ENCODE measurements at regions not wholly inside any gene's neighbourhood (a gene's known extent, or its start where the extent isn't known, plus 50 kb on each side); places are given as distances from the start of the nearest gene placed in this dataset.

DNA sequence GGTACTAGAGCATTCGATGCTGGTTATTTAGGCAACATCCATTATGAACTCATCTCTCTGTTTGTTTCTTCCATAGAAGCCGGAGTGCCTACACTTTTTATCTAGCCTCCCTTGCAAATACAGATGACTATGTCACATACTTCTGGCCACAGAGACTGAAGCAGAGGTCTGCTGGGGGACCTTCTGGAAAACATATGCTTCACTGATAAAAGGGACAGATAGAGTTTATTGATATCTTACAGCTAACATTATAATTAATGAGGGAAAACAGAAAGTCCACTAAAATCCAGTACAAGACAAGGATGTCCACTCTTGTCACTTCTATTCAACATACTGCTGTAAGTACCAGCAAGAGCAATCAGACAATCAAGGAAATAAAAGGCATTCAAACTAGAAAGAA is 104.3 kb upstream of the FAR2 start:
- in situ Hi-C loops (cut with HindIII; ENCODE audit: low sequenced_read_pairs): no loop called here

DNA sequence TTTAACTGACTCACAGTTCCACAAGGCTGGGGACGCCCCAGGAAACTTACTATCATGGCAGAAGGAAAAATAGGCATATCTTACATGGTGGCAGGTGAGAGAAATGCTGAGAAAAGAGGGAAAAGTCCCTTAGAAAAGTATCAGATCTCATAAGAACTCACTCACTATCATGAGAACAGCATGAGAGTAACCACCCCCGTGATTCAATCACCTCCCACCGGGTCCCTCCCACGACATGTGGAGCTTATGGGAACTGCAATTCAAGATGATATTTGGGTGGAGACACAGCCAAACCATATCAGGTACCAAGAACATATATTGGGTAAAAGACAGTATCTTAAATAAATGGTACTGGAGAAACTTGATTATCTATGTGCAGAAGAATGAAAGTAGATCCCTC is 100.3 kb upstream of the FAR2 start:
- in situ Hi-C loops (cut with HindIII; ENCODE audit: low sequenced_read_pairs): no loop called here

More for the DNA sequence above, 104.3 kb upstream of the FAR2 start:
- no peak for DNase-seq (ENCODE audit: low spot score)

DNA sequence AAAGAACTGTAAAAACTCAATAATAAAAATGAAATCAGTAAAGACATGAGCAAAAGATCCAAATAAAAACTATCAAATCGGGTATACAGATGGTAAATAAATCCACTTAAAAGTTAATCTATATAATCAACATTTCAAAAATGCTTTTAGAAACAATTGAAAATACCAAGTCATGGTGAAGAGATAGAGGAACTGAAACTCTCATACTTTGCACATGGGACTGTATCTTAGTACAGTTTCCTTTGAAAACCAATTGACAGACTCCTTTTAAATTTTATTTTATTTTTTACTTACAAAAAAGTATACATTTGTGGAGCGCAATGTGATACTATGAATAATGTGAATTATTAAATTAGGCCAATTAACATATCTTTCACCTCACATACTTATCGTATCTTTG is 98.6 kb upstream of the FAR2 start:
- in situ Hi-C loops (cut with HindIII; ENCODE audit: low sequenced_read_pairs): no loop called here
- DNase-seq (ENCODE audit: low spot score): no peak

More for the DNA sequence above, 100.3 kb upstream of the FAR2 start:
- DNase-seq (ENCODE audit: low spot score): no peak

DNA sequence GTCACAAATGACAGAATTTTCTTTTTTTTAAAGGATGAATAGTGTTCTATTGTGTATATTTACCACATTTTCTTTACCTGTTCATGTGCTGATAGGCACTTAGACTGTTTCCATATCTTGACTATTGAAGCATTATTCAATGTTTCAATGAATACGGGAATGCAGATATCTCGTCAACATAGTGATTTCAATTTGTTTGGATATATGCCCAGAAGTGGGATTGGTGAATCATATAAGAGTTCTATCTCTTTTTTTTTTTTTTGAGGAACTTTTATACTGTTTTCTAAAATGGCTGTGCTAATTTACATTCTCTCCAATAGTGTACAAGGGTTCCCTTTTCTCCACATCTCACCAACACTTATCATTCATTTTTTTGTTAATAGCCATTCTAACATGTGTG is 97.9 kb upstream of the FAR2 start:
- in situ Hi-C loops (cut with HindIII; ENCODE audit: low sequenced_read_pairs): no loop called here
- DNase-seq (ENCODE audit: low spot score): no peak

DNA sequence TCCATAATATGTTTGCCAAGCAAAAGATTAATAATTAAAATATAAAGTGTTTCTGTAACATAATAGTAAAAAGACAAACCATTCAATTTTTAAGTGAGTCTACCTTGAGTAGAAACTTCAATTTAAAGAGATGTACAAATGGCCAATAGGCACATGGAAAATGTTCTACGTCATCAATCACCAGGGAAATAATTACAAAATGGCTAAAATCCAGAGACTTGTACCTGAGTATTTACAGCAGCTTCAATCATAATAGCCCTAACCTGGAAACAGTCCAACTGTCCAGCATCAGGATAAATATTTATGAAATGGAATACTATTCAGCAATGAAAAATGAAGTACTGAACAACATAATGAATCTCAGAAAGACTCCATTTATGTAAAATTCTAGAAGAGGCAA is 95.5 kb upstream of the FAR2 start:
- no peak for DNase-seq (ENCODE audit: low spot score)
- in situ Hi-C loops (cut with HindIII; ENCODE audit: low sequenced_read_pairs): no loop called here

DNA sequence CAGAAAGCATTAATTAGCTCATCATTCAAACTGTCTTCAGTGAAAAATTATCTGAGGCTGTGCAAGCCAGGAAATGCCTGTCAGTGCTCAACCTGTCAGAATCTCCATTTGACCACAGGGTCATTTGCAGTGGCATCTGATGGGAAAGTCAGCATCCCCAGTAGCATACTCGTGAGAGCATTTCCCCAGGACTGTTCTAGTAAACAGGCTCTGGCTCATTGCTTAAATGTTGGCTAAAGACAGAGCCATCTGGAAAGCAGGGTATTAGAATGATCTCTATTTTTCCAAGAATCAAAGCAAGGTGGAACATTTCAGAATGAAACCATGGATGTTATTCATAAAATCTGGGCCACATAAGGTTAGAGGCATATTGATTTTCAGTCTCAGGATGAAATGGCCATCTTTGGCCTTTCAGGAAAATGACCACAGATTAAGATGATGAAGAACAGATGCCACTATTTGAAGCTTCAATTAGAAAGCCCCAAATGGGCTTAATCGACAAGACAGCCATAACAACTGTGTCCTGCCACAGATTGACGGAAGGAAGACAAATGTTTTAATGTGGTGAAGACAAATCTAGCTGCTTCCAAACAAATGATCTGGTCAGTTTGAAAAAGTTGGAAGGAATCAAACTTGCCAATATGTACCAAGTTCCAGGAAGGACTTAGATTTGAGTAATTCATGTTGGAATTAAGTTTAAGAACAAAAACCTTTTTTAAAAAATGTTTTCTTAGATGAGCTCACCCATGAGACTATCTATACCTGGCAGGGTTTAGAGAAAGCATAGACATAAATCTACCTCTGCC is 94.0 kb upstream of the FAR2 start:
- in situ Hi-C loops (cut with HindIII; ENCODE audit: low sequenced_read_pairs): no loop called here
- peak; percentile 69 for DNase-seq (ENCODE audit: low spot score)

DNA sequence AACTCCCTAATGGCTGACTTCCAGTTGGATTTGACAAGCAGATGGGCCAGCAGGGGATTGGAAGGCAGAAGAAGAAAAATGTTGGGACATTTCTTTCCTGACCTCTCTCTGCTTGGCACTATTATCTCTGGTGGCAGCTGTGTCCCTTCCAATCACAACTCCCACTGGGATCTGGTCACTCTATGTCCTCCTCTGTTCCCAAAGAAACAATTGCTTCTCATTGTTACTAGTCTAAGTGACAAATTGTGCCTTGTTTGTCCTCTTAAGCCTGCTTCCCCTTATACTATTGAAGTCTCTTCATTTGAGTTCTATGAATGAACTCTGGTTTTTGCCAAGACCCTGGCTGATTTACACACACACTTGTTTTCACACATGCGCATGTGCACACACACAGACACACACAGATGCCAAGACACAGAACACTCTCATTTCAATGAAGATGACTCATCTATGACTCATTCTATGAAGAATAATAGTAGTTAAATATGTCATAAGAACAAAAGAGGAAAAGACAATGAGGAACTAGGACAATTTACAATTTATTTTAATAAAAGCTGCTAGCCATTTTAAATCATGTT is 83.0 kb upstream of the FAR2 start:
- peak; percentile 61 for DNase-seq (ENCODE audit: low spot score)
- in situ Hi-C loops (cut with HindIII; ENCODE audit: low sequenced_read_pairs): no loop called here

DNA sequence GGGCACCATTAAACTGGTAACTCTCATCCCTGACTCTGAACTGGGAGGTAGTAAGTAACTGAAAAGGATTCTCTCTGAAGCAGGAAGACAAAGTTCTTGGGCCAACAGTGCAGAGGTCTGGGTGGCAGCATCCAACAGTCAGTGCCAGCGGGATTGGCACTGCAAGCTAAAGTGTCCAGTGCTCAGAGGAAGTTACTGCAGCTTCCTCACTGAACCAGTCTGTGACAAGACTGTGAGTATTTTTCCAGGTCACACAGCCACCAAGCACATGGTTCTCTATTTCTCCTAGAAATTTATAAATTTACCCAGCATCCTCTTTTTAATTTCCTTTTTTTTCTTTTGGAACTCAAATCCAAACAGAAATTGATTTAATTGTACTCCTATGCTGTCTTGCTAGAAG is 81.6 kb upstream of the FAR2 start:
- in situ Hi-C loops (cut with HindIII; ENCODE audit: low sequenced_read_pairs): no loop called here
- DNase-seq (ENCODE audit: low spot score): no peak

DNA sequence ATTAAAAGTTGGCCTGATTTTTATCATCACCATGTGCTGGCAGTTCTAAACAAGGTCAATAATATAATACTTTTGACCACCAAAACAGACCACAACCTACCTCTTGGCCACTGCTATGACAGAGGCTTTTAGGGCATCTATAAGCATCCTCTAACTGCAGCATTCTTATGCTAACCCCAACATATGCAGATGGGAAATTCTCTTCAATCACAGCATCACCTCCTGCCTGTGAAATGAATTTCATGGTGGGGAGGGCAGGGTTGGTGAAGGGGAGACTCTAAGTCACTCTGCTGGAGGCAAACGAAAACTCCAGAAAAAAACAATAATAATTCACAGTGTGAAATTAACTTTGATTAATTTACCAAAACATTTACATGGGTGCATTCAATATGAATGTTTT is 78.8 kb upstream of the FAR2 start:
- in situ Hi-C loops (cut with HindIII; ENCODE audit: low sequenced_read_pairs): no loop called here
- no peak for DNase-seq (ENCODE audit: low spot score)

DNA sequence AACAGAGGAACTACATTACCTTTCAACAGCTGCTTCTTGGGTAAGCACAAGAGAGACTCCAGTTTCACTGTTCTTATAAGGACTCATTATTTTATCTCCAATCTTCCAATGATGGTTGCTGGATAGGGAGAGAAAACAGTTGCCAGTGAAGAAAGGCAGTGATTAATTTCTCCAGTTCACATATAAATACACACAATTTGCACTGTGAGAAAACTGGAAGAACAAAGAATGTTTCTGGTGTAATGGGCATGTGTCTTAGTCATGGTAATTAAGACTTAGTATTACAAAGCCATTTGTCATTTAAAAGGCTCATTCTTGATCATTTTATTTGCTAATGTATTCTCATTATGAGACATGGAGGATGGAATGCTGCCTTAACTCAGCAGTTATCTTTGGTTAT is 78.0 kb upstream of the FAR2 start:
- DNase-seq (ENCODE audit: low spot score): no peak
- in situ Hi-C loops (cut with HindIII; ENCODE audit: low sequenced_read_pairs): no loop called here

DNA sequence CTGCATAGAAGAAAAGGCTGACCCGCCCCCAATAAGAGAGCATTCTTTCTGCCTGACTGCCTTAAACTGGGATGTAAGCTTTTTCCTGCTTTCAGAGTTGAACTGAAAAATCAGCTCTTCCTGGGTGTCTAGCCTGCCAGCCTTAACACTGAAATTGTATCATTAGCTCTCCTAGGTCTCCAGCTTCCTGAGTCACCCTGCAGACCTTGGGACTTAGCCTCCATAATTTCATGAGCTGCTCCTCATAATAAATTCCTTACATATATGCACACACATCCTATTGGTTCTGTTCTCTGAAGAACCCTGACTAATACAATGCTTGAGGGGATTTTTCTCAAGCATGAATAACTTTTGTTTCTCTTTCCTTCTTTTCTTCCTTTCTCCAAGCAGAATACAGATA is 76.4 kb upstream of the FAR2 start:
- no peak for DNase-seq (ENCODE audit: low spot score)
- in situ Hi-C loops (cut with HindIII; ENCODE audit: low sequenced_read_pairs): no loop called here

DNA sequence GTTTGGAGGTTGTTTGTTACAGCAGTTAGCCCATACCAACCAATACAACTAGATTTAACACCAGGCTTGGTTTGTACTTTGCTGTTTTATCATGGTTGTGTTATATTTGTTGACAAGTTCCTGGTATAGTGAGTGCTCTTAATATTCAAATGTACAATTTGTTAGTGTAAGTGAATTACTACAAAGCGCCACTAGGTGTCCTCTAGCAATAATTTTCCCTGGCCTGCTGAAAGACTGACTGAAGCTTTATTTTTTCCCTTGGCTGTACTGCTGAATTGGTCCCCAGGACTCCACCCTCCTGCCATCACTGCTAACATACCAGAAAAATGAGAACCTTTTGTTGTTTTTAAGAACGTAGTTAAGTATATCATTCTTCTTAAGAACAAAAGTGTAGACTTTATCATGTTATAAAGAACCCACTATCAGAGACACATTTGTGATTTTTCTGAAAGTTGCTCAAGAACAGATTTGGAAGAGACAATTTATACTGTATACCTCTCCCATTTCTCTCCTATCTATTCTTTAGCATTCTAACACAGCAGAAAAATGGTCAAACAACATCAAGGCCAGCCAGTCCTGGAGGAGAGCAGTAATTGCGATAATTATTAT is 75.3 kb upstream of the FAR2 start:
- in situ Hi-C loops (cut with HindIII; ENCODE audit: low sequenced_read_pairs): no loop called here
- DNase-seq (ENCODE audit: low spot score): peak; percentile 55

DNA sequence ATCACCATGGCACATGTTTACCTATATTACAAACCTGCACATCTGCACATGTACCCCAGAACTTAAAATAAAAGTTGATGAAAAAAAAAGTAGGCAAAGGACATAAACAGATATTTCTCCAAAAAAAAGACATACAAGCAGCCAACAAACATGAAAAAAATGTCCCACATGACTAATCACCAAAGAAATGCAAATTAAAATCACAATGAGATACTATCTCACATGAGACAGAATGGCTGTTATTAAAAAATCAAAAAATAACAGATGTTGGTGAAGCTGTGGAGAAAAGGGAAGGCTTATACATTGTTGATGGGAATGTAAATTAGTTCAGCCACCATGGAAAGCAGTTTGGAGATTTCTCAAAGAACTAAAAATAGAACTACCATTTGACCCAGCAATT is 68.0 kb upstream of the FAR2 start:
- no peak for DNase-seq (ENCODE audit: low spot score)
- in situ Hi-C loops (cut with HindIII; ENCODE audit: low sequenced_read_pairs): no loop called here

DNA sequence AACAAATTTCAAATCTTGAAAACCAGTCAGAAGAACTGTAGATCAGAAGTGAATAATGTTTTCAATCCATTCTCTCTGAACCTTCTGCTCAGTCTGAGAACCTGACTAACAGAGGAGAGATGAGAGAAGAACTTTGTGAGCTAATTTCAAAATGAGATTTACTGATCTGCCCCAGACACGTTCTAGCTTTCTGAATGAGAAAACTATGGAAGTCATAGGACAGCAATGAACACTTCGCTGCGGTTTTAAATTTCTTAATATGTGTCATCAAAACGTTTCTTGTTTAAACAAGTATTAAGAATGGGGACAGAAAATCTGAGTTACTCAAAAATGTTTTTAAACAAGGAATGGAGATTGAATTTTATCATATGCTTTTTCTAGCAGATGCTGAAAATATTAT is 66.6 kb upstream of the FAR2 start:
- in situ Hi-C loops (cut with HindIII; ENCODE audit: low sequenced_read_pairs): no loop called here
- no peak for DNase-seq (ENCODE audit: low spot score)

DNA sequence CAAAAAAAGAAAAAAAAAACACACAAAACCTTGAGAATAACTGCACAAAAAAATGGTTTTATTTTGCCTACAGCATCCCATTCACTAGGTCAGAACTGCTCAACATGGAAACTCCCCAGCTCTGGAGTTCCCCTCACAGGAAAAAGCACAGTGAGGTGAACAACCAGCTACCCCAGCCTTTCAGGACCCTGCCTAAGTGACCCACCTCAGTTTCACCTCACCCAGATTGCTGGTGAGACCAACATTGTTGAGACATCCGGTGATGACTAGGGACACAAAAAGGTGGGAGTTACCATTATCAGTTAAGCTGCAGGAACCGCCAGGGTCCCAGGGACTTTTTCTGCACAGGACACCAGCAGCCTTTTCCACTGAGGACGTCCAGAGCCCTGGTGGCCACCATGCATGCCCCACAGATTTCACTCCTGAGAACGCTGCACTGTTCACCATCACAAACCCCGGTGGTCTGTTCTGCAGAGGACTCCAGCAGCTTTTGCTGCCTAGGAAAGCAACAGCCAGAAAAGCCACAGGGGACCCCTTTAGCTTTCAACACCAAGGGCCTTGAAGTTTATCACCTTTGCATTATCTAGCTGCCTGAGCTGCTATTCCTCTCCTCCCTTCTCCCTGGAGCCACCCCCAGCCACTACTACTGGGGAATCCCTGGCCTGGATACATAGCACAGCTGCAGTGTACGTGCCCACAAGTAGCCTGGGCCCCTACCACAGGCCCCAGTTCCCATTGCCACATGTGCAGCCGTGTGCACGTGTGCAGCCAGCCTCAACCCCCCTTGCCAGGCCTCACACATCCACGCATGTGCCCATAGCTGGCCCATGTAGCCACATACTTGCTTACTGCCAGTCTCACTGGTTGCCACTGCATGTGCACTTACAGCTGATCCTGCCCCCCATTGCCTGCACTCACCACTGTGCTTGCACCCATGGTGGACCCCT is 62.5 kb upstream of the FAR2 start:
- no peak for DNase-seq (ENCODE audit: low spot score)
- in situ Hi-C loops (cut with HindIII; ENCODE audit: low sequenced_read_pairs): no loop called here

DNA sequence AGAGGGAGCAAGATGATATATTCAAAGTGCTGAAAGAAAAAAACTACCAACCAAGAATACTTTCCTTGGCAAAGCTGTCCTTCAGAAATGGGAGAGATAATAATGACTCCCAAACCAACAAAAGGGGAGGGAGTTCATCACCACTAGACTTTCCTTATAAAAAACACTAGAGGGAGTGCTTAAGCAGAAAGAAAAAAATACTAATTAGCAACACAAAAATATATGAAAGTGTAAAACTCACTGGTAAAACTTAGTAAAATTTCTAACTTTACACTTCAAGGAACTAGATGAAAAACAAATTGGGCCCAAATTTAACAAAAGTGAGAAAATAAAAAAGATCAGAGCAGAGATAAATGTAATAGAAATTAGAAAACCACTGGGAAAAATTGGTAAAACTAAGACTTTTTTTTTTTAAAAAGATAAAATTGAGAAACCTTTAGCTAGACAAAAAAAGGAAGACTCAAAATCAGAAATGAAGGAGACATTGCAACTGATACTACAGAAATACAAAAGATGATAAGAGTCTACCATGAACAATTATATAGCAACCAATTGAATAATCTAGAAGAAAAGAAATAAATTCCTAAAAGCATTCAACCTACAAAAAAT is 60.4 kb upstream of the FAR2 start:
- DNase-seq (ENCODE audit: low spot score): no peak
- in situ Hi-C loops (cut with HindIII; ENCODE audit: low sequenced_read_pairs): no loop called here
